Psoas muscle (tissue), 7 donors: ENCODE measurements at regions not wholly inside any gene's neighbourhood (a gene's known extent, or its start where the extent isn't known, plus 50 kb on each side); places are given as distances from the start of the nearest gene placed in this dataset.

Source experiments
- ATAC-seq, 4 donors: fragments of 200-7000 bp; cut with Tn5 transposase; one replicate each; pipeline ENCODE4 v1.9.1; 2020; ENCODE audit warnings: moderate library complexity in 3 of 4, mild to moderate bottlenecking in 2 of 4
- DNase-seq, 2 donors: peaks; one replicate each; pipeline ENCODE4 v3.0.0-alpha.2; 2020
- H3K27ac ChIP-seq: fragments of 200-600 bp; one replicate; pipeline ENCODE4 v1.8.0; 2022
- H3K27me3 ChIP-seq, 3 donors: fragments of 200-600 bp in 1 of 3; one replicate each; pipeline versions ENCODE4 v1.6.1 to v1.8.0; 2013 to 2022; ENCODE audit warnings: low read length in 2 of 3, mild to moderate bottlenecking in 2 of 3, moderate library complexity in 1 of 3; ENCODE audit not compliant: insufficient read depth in 3 of 3
- H3K36me3 ChIP-seq, 2 donors: fragments of 200-600 bp in 1 of 2; one replicate each; pipeline versions ENCODE4 v1.6.1 to v1.8.0; 2013 to 2022; ENCODE audit warnings: low read depth in 1 of 2, mild to moderate bottlenecking in 1 of 2, moderate library complexity in 1 of 2; ENCODE audit not compliant: insufficient read depth in 1 of 2
- H3K4me1 ChIP-seq: fragments of 200-600 bp; one replicate; pipeline ENCODE4 v1.8.0; 2022
- H3K4me3 ChIP-seq: fragments of 200-600 bp; one replicate; pipeline ENCODE4 v1.8.0; 2022; ENCODE audit warnings: mild to moderate bottlenecking
- H3K9me3 ChIP-seq: fragments of 200-600 bp; one replicate; pipeline ENCODE4 v1.8.0; 2022
- CTCF ChIP-seq: fragments of 200-600 bp; IDR thresholded peaks from one replicate; pipeline ENCODE4 v1.8.0; 2022; ENCODE audit warnings: antibody characterized with exemption
- WGBS, 3 donors: extraction: QIAGEN DNeasy Blood & Tissue Kit; methylation state at CpG; one replicate each; pipeline versions ENCODE4 v1.1.6 to v1.1.7; 2013; 5-methylcytosine and 5-hydroxymethylcytosine counted together
- intact Hi-C, 2 donors: fragments of 100-400 bp; cut with DNase I; formaldehyde crosslinking; loops; one replicate each; pipeline versions ENCODE4 v1.11.0 to v1.14.2; 2022
- donor health status: healthy with polysubstance abuse.
- donor health status: DM: no; HTN: no; CAD: no; lungs with moderate emphysema.
- donor health status: Bipolar disorder and iron deficiency.
- donor health status: healthy.
- donor health status: DM: yes; HTN: yes; CAD: no.
- donor health status: DM: no; HTN: no; CAD: no.
- donor health status: DM: yes; HTN: yes; CAD: no.

- Histone ChIP-seq H3K27ac (no peak overlapping the region), H3K4me1 (no peaks in the 10 kb centered on the region), H3K4me3 (no peak overlapping the region), H3K36me3 (no peaks in the 10 kb centered on the region), H3K27me3 (no peaks in the 10 kb centered on the region), H3K9me3 (no peaks in the 10 kb centered on the region)
- WGBS, 3 donors = 90 to 93% (median 91%) methylated on average over 4 of the region's 4 CpGs
- TF ChIP-seq CTCF = no peak
- ATAC-seq (no peak), DNase-seq (no peak)
- intact Hi-C loops = no loop called here
Measured at GRCh38 chr11:105520706-105521345, 89.0 kb upstream of the GRIA4 start.

GRCh38 chr11:105507496-105508254 is 102.2 kb upstream of the GRIA4 start:
- ATAC-seq (no peak), DNase-seq (no peak)
- Histone ChIP-seq H3K4me1 (no peaks in the 10 kb centered on the region), H3K27ac (no peak overlapping the region), H3K27me3 (no peaks in the 10 kb centered on the region), H3K9me3 (no peaks in the 10 kb centered on the region), H3K4me3 (no peak overlapping the region), H3K36me3 (no peaks in the 10 kb centered on the region)
- no peak for TF ChIP-seq CTCF
- intact Hi-C loops = no loop called here
- 83 to 87% (median 83%) methylated on average over 5 of the region's 5 CpGs for WGBS, 3 donors

- no peak overlapping the region for H3K4me3 ChIP-seq
- no peak for ATAC-seq
- H3K36me3 ChIP-seq = no peaks in the 10 kb centered on the region
- WGBS, 3 donors = 73 to 75% (median 73%) methylated on average over 1 of the region's 1 CpG
- DNase-seq = no peak
- intact Hi-C loops = no loop called here
- no peaks in the 10 kb centered on the region for H3K4me1 ChIP-seq
- H3K27me3 ChIP-seq = no peaks in the 10 kb centered on the region
- H3K27ac ChIP-seq = no peak overlapping the region
- H3K9me3 ChIP-seq = no peaks in the 10 kb centered on the region
- no peak for TF ChIP-seq CTCF
Measured at GRCh38 chr11:105492010-105492409, 117.9 kb upstream of the GRIA4 start.

GRCh38 chr11:105491394-105491793 is 118.5 kb upstream of the GRIA4 start:
- no peak for ATAC-seq
- H3K27me3 ChIP-seq = no peaks in the 10 kb centered on the region
- no peak for TF ChIP-seq CTCF

More at GRCh38 chr11:105491394-105491793, 118.5 kb upstream of the GRIA4 start:
- Histone ChIP-seq H3K9me3 (no peaks in the 10 kb centered on the region), H3K4me1 (no peaks in the 10 kb centered on the region), H3K4me3 (no peak overlapping the region), H3K36me3 (no peaks in the 10 kb centered on the region), H3K27ac (no peak overlapping the region)
- DNase-seq = no peak
- WGBS, 3 donors = 84 to 100% (median 91%) methylated on average over 1 of the region's 1 CpG
- intact Hi-C loops = no loop called here
